OCI-LY7 (cell line): ENCODE measurements at regions not wholly inside any gene's neighbourhood (a gene's known extent, or its start where the extent isn't known, plus 50 kb on each side); places are given as distances from the start of the nearest gene placed in this dataset.

Experiments used
- BruUV-seq: library from RNA; stranded (reverse); fragments of 400-500 nt; replicated peaks from 2 replicates; lab custom pipeline; 2021; lab: Mats Ljungman, UMichigan
- CTCF ChIA-PET: fragments of 300-600 bp; sonication (Branson Sonifier 250); formaldehyde crosslinking; loops from one replicate; lab custom pipeline; 2022; ENCODE audit warnings: antibody characterized with exemption; ENCODE audit not compliant: unreplicated experiment; lab: Charles Lee
- POLR2A ChIA-PET: fragments of 300-600 bp; sonication (Branson Sonifier 250); formaldehyde crosslinking; loops from one replicate; lab custom pipeline; 2022; ENCODE audit warnings: antibody characterized with exemption; lab: Charles Lee
- DNase-seq: peaks from one replicate; pipeline ENCODE4 v3.0.0-alpha.2; 2015; ENCODE audit warnings: low spot score
- H2AFZ ChIP-seq: fragments of 200-600 bp; sonication (generic), shearing (Covaris generic); 2 replicates; pipeline ENCODE4 v1.6.1; 2014; ENCODE audit warnings: mild to moderate bottlenecking, antibody characterized with exemption, low read length, moderate library complexity
- H3K27ac ChIP-seq: fragments of 200-600 bp; sonication (generic); 2 replicates; pipeline ENCODE4 v1.5.1; 2014; ENCODE audit warnings: mixed run types, low read depth, mild to moderate bottlenecking, moderate library complexity, low read length, inconsistent platforms; ENCODE audit not compliant: poor library complexity, severe bottlenecking
- H3K36me3 ChIP-seq: fragments of 200-600 bp; sonication (generic); 2 replicates; pipeline ENCODE4 v1.6.1; 2014; ENCODE audit warnings: mild to moderate bottlenecking, antibody characterized with exemption, low read length, moderate library complexity, mixed read lengths; ENCODE audit not compliant: insufficient read depth
- H3K4me1 ChIP-seq: fragments of 200-600 bp; sonication (generic); 2 replicates; pipeline ENCODE4 v1.5.1; 2014; ENCODE audit warnings: mild to moderate bottlenecking, low read length; ENCODE audit not compliant: insufficient read depth, poor library complexity, severe bottlenecking
- H3K4me2 ChIP-seq: fragments of 200-600 bp; sonication (generic); 2 replicates; pipeline ENCODE4 v1.6.1; 2014; ENCODE audit warnings: mild to moderate bottlenecking, low read length
- H3K4me3 ChIP-seq: fragments of 200-600 bp; sonication (generic); 2 replicates; pipeline ENCODE4 v1.5.1; 2014; ENCODE audit warnings: mild to moderate bottlenecking, low read depth, low read length; ENCODE audit not compliant: poor library complexity, severe bottlenecking
- H3K79me2 ChIP-seq: fragments of 200-600 bp; sonication (generic); 2 replicates; pipeline ENCODE4 v1.6.1; 2016; ENCODE audit warnings: low read depth, mild to moderate bottlenecking, low read length, moderate library complexity, mixed read lengths; ENCODE audit not compliant: insufficient read depth
- H3K9me2 ChIP-seq: fragments of 200-600 bp; sonication (generic); 2 replicates; pipeline ENCODE4 v1.6.1; 2016; ENCODE audit warnings: mild to moderate bottlenecking, low read length, mixed read lengths; ENCODE audit not compliant: insufficient read depth
- H3K9me3 ChIP-seq: fragments of 200-600 bp; sonication (generic); 2 replicates; pipeline ENCODE4 v1.6.1; 2014; ENCODE audit warnings: mild to moderate bottlenecking, mixed run types, low read length, mixed read lengths
- H4K20me1 ChIP-seq: fragments of 200-600 bp; sonication (generic); 2 replicates; pipeline ENCODE4 v1.6.1; 2014; ENCODE audit warnings: mild to moderate bottlenecking, antibody characterized with exemption, low read length, moderate library complexity, mixed read lengths; ENCODE audit not compliant: insufficient read depth
- EZH2phosphoT487 ChIP-seq: fragments of 200-600 bp; sonication (generic); IDR thresholded peaks from 2 replicates; pipeline ENCODE4 v1.6.1; 2018; ENCODE audit warnings: low read depth, borderline replicate concordance, mild to moderate bottlenecking, mixed run types, antibody characterized with exemption, low read length, moderate library complexity, mixed read lengths
- intact Hi-C: fragments of 100-400 bp; cut with micrococcal nuclease; formaldehyde crosslinking; loops from one replicate; pipeline ENCODE4 v1.10.0; 2022; ENCODE audit not compliant: unreplicated experiment
- TF ChIP-seq, protein P1 (sequence below): fragments of 200-600 bp; sonication (generic); conservative IDR thresholded peaks from 2 replicates; pipeline ENCODE4 v1.5.1; 2014; ENCODE audit warnings: mild to moderate bottlenecking, antibody characterized with exemption, low read length, moderate library complexity, mixed read lengths

DNA sequence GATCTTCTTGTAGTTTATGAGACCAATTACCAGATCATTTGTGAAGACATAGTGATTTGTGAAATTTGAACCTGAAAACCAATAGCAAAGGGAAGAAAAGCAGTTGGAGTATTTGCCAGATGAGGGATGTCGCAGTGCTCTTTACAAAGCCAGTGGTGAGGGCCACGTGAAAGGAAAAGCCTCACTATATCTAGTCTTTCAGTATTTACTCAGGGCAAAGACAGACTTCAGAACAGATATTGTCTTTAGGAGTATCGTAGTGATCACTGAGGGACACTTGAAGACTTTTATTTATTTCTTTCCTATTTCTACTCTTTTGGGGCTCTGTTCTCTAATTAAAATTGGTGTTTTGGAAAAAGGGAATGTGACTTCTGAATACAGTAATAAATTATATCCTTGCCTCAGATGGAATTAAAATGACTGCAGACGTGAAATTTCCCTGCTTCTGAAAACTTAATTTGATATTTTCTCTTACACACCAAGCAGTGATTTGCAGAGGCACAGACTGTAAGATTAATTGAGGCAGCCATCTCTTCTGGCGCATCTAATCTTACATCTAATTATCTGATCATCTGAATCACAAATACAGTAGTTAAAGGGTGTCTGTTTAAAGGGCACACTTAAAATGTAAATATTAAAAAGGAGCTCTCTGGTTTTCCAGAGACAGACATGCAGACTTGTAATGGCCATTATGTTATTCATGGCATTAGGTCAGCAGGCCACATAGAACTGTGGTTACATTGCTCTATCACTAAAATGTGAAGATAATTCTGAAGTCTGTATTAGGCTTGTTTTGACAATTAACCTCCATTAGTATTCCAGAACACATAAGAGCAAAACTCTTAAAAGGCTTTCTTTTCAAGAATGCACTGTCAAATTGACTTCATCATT is 193.0 kb upstream of the GOLIM4 start:
- Histone ChIP-seq H3K27ac (no peak overlapping the region), H3K36me3 (no peaks in the 10 kb centered on the region), H3K4me1 (no peaks in the 10 kb centered on the region), H3K4me2 (no peak overlapping the region), H3K9me2 (no peaks in the 10 kb centered on the region), H3K4me3 (no peak overlapping the region), H2AFZ (no peak overlapping the region), H4K20me1 (no peaks in the 10 kb centered on the region), H3K9me3 (no peaks in the 10 kb centered on the region), H3K79me2 (no peaks in the 10 kb centered on the region)
- POLR2A ChIA-PET, result interaction anchor here (0.7 kb wide), 1 partner anchor 17 kb away, joined by 3 read pairs; no protein-coding TSS in a partner anchor
- intact Hi-C loops, result no loop called here
- no peak for TF ChIP-seq EZH2phosphoT487
- TF ChIP-seq, protein P1, sequence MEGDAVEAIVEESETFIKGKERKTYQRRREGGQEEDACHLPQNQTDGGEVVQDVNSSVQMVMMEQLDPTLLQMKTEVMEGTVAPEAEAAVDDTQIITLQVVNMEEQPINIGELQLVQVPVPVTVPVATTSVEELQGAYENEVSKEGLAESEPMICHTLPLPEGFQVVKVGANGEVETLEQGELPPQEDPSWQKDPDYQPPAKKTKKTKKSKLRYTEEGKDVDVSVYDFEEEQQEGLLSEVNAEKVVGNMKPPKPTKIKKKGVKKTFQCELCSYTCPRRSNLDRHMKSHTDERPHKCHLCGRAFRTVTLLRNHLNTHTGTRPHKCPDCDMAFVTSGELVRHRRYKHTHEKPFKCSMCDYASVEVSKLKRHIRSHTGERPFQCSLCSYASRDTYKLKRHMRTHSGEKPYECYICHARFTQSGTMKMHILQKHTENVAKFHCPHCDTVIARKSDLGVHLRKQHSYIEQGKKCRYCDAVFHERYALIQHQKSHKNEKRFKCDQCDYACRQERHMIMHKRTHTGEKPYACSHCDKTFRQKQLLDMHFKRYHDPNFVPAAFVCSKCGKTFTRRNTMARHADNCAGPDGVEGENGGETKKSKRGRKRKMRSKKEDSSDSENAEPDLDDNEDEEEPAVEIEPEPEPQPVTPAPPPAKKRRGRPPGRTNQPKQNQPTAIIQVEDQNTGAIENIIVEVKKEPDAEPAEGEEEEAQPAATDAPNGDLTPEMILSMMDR, result no peak
- CTCF ChIA-PET, result no interaction called here
- no TSS peak for BruUV-seq
- no peak for DNase-seq

DNA sequence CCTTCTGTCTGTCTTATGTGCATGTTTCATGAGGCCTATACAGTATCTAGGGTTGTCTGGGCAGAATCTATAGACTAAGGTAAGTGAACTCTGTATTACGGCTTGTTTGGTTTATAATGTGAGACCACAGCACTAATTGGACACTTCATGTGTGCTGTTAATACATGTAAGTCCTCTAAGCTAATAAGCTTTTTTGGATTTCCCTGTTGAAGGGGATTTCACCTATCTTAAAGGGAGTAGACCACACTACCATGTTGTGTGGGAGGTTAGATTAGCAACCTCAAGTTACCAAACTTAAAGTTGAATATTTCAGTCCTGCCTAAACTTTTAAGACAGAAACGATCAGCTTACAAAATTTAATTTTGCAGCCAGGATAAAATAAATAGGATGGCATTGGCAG is 189.8 kb upstream of the GOLIM4 start:
- Histone ChIP-seq H3K9me3 (no peaks in the 10 kb centered on the region), H2AFZ (peak overlapping the region; percentile 26; the same call in 1 of the 2 replicates), H3K4me2 (no peak overlapping the region), H3K9me2 (no peaks in the 10 kb centered on the region), H3K36me3 (no peaks in the 10 kb centered on the region), H3K79me2 (no peaks in the 10 kb centered on the region), H3K4me1 (no peaks in the 10 kb centered on the region), H3K27ac (no peak overlapping the region), H3K4me3 (no peak overlapping the region), H4K20me1 (no peaks in the 10 kb centered on the region)
- TF ChIP-seq EZH2phosphoT487, result no peak
- TF ChIP-seq, protein P1, result no peak
- CTCF ChIA-PET, result no interaction called here
- POLR2A ChIA-PET, result interaction anchor here (0.9 kb wide), 2 partner anchors 9 to 33 kb away, joined by 3 read pairs; no protein-coding TSS in a partner anchor
- no peak for DNase-seq
- intact Hi-C loops, result no loop called here
- BruUV-seq, result no TSS peak

DNA sequence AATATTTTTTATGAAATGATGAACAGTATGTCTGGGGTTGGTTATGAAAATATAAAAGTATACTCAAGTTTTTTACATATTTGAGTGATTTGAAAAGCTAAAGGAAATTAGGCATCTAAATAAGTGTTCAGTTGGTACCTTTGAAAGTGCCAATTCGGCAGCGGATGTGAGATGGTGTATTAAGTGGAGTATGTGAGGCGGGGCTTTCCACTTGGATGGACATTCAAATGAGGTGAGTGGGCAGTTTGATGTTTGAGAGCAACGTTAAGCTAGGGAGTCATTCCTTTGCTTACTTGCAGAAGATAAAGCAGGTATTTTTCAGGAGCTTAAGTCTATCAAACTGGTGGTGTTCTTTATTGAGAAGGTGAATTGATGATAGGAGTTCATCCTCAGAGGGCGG is 189.0 kb upstream of the GOLIM4 start:
- ChIA-PET CTCF (no interaction called here), POLR2A (interaction anchor here (0.6 to 1.3 kb wide), 4 partner anchors 8 to 257 kb away, joined by 3 to 4 read pairs (median 3); no protein-coding TSS in a partner anchor)
- Histone ChIP-seq H3K4me2 (peak overlapping the region; percentile 36; the same call in 1 of the 2 replicates), H4K20me1 (no peaks in the 10 kb centered on the region), H3K27ac (no peak overlapping the region), H3K9me2 (no peaks in the 10 kb centered on the region), H2AFZ (peak overlapping the region; percentile 26; the same call in 1 of the 2 replicates), H3K36me3 (no peaks in the 10 kb centered on the region), H3K4me1 (no peaks in the 10 kb centered on the region), H3K9me3 (no peaks in the 10 kb centered on the region), H3K79me2 (no peaks in the 10 kb centered on the region), H3K4me3 (no peak overlapping the region)
- intact Hi-C loops, result no loop called here
- DNase-seq, result peak; percentile 24
- TF ChIP-seq, protein P1, result no peak
- no peak for TF ChIP-seq EZH2phosphoT487
- no TSS peak for BruUV-seq
